Esophagus mucosa (tissue), 1 donor: ENCODE measurements at regions not wholly inside any gene's neighbourhood (a gene's known extent, or its start where the extent isn't known, plus 50 kb on each side); places are given as distances from the start of the nearest gene placed in this dataset.
A peak's percentile ranks its signal among the peaks of the same experiment; 100 is the strongest.

Experiments used
- ATAC-seq: fragments of 200-7000 bp; cut with Tn5 transposase; one replicate; pipeline ENCODE4 v1.9.1; 2020
- donor health status: DM: yes; HTN: yes; CAD: no.

- ATAC-seq = no peak
Measured at GRCh38 chr4:26020881-26021280, 106.9 kb downstream of the SMIM20 start.

DNA sequence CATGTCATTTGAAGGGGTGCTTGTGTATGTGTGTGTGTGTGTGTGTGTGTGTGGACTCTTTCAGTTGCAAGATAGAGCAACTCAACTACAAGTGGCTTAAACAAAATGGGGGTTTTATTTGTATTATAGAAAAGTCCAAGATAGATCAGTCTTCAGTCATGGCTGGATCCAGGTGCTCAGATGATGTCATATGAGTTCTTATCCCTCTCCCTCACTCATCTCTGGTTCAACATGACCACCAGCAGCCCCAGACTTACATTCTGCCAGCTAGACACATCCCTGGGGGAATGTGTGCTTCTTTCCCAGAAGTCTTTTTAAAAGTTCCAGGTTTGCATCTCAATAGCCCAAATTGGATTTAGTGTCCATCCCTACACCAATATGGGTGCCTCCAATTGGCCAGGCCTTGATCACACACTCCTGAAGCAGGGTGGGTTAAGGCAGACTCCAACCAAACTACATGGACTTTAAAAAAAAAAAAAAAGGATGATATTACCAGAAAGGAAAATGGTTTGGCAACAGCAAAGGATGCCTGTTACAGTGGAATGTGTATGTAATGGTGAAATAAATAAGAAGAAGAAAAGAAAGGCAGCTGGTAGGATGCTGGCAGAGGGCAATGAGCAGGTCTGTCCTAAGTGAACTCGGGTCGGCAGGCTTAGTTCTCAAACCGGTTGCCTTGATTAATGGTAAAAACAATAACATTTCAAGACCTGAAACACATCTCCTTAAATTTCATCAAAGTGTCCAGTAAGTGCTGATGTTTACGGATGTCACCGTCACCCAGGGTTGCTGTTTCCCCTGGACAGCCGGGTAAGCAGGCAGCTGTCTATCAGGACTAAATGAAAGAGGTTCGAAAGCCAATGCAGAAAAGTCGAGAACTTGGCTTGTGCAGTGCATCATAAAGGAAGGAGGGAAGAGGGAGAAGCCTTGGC, 107.7 kb downstream of the SMIM20 start:
- ATAC-seq = no peak

GRCh38 chr4:26022346-26023202, 108.6 kb downstream of the SMIM20 start:
- peak; percentile 63 for ATAC-seq

GRCh38 chr4:26023203-26023972, 109.4 kb downstream of the SMIM20 start:
- no peak for ATAC-seq

GRCh38 chr4:26024079-26024478, 110.1 kb downstream of the SMIM20 start:
- ATAC-seq = no peak

- ATAC-seq = no peak
Measured at GRCh38 chr4:26028133-26028792, 114.2 kb downstream of the SMIM20 start.

- peak; percentile 80 for ATAC-seq
Measured at GRCh38 chr4:26028793-26029567, 115.0 kb downstream of the SMIM20 start.

DNA sequence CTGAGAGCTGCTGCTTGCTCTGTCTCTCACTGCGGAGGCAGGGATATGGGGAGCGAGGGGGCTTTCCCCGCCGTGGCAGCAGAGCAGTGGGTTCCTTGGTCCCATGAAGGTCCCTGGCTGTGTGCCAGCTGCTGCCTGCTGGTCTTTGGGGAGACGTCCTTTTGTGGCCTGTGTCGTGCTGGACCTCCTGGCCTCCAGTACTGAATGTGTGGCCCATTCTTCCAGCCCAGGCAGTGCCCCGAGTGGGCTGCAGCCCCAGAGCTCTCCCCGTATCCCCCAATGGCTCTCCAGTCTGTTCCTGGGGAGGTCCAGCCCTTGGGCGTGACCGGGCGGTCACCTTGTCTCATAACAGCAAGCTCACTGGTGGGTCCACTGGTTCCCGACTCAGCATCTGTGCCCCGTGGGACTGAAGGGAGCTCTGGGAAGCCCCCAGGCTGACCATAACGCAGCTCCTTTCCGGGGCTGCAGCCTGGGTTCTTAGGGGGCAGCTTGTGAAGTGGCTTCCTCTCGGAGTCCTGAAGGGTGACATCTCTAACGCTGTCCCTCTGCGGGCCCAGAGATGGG, 115.6 kb downstream of the SMIM20 start:
- no peak for ATAC-seq

- ATAC-seq = no peak
Measured at GRCh38 chr4:26030260-26030667, 116.2 kb downstream of the SMIM20 start.

DNA sequence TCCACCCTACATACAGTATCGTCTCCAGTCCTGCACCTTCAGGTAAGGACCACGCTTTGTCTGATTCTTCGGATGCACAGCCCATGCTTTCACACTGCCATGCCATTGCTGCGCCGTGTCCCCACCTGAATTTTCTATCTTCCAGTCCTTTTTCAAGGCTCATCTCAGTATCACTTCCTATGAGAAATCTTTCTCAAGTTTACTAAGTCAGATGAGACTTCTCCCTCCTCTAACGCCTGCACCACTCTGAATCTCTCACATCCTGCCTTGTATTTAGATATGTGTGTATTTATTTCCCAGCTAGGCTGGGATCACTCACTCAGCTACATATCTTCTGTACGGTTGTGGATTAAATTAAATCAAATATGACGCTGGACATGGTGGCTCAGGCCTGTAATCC, 116.8 kb downstream of the SMIM20 start:
- ATAC-seq = no peak

- no peak for ATAC-seq
Measured at GRCh38 chr4:26031704-26032103, 117.7 kb downstream of the SMIM20 start.

- no peak for ATAC-seq
Measured at GRCh38 chr4:26032142-26032541, 118.1 kb downstream of the SMIM20 start.

GRCh38 chr4:26032630-26033317, 118.8 kb downstream of the SMIM20 start:
- no peak for ATAC-seq

- ATAC-seq = no peak
Measured at GRCh38 chr4:26033389-26033788, 119.4 kb downstream of the SMIM20 start.

GRCh38 chr4:26034849-26035248, 120.8 kb downstream of the SMIM20 start:
- no peak for ATAC-seq

DNA sequence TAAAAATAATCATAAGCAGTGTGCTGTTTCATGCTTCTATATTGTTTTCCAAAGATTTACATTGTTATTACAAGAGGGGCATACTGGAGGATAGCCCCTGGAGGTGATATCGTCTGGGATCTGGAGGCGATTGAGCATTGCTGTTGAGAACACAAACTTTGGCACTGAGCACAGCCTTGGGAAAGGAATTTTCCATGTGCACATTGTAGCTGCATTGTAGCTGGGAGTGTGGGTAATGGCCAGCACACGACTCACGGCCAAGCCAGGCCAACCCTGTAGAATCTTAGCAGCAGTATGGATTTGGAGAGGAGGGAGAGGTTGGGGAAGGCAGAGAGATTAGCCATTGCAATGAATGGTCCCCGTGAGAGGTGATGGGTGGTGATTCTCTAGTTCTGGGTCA, 121.9 kb downstream of the SMIM20 start:
- no peak for ATAC-seq

- ATAC-seq = no peak
Measured at GRCh38 chr4:26039639-26040359, 125.8 kb downstream of the SMIM20 start.

DNA sequence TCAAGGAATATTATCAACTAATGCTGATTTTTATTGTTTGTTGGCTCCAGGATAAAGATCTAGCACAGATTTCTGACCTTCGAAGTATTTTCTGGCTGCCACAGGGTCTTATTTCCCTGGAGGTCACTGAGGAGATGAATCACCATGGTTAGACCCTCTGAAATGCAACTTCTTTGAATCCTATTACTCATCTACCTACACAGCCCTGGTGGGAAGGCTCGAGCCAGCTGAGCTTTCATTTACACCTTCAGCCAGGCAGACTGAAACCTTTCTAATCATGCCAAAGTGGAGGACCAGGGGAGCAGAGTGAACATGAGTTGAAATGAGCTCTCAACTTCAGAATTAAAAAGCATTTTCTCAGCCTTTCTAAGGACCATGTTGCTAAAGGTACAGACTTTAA, 130.5 kb downstream of the SMIM20 start:
- no peak for ATAC-seq

GRCh38 chr4:26044983-26045382, 131.0 kb downstream of the SMIM20 start:
- ATAC-seq = no peak

DNA sequence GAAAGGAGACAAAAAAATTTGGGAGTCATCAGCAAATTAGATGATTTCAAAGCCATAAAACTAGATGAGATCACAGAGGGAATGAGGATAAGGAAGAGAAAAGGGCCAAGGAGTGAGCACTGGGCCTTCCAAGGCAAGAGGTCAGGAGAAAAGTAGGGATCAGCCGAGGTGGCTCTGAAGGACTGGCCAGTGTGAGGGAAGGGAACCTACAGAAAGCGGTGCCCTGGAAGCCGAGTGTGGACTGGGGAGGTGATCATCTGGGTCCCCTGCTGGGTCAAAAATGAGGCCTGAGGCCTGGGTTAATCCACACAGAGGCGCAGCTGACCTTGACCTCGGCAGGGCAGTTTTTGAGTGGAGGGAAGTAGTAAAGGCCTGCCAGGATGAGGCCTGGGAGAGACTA, 133.8 kb downstream of the SMIM20 start:
- ATAC-seq = no peak
